Suprapubic skin (tissue), 4 donors: ENCODE measurements at regions not wholly inside any gene's neighbourhood (a gene's known extent, or its start where the extent isn't known, plus 50 kb on each side); places are given as distances from the start of the nearest gene placed in this dataset.

Experiments
- POLR2A ChIP-seq, 2 donors: fragments of 450-650 bp; IDR thresholded peaks; one replicate each; pipeline ENCODE4 v1.6.1; 2017; ENCODE audit warnings: antibody characterized with exemption in 2 of 2, mild to moderate bottlenecking in 2 of 2, moderate library complexity in 2 of 2
- POLR2AphosphoS5 ChIP-seq, 3 donors: sonication (generic); formaldehyde crosslinking; IDR thresholded peaks; one replicate each; pipeline ENCODE4 v1.6.1; 2017; ENCODE audit warnings: antibody characterized with exemption in 3 of 3
- TF ChIP-seq, protein P1 (sequence below), 2 donors: fragments of 200-600 bp in 1 of 2; fragments of 450-650 bp in 1 of 2; sonication (generic) in 1 of 2; IDR thresholded peaks; one replicate each; pipeline ENCODE4 v1.5.1; 2016 to 2019; ENCODE audit warnings: antibody characterized with exemption in 2 of 2, mild to moderate bottlenecking in 1 of 2, moderate library complexity in 1 of 2

DNA sequence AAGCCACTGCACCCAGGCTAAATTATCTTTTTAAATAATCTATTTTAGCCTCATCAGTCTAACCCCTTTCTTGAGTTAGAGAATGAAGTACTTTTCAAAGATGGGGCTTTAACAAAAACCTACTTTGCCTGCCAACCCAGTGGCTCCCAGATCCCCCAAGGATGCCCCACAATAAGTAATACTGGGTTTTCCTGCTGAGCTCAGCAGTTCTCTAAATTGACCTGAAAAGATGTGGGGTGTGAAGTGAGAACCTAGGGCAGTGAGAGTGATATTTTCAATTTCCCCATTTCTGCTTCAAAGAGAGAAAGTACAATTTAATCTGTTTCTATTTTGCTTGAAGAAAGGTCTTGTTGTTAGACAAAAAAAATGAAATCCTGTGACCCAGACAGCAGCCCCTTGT is 318.5 kb upstream of the UMPS start:
- TF ChIP-seq, protein P1, sequence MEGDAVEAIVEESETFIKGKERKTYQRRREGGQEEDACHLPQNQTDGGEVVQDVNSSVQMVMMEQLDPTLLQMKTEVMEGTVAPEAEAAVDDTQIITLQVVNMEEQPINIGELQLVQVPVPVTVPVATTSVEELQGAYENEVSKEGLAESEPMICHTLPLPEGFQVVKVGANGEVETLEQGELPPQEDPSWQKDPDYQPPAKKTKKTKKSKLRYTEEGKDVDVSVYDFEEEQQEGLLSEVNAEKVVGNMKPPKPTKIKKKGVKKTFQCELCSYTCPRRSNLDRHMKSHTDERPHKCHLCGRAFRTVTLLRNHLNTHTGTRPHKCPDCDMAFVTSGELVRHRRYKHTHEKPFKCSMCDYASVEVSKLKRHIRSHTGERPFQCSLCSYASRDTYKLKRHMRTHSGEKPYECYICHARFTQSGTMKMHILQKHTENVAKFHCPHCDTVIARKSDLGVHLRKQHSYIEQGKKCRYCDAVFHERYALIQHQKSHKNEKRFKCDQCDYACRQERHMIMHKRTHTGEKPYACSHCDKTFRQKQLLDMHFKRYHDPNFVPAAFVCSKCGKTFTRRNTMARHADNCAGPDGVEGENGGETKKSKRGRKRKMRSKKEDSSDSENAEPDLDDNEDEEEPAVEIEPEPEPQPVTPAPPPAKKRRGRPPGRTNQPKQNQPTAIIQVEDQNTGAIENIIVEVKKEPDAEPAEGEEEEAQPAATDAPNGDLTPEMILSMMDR (IDR thresholded peaks at IDR 0.05) = no peak
- no peak for TF ChIP-seq POLR2A (IDR thresholded peaks at IDR 0.05)
- no peak for TF ChIP-seq POLR2AphosphoS5 (IDR thresholded peaks at IDR 0.05)
